Esophagus muscularis mucosa (tissue), 4 donors: ENCODE measurements at regions not wholly inside any gene's neighbourhood (a gene's known extent, or its start where the extent isn't known, plus 50 kb on each side); places are given as distances from the start of the nearest gene placed in this dataset.

ENCODE experiments used
- DNase-seq: peaks from one replicate; pipeline ENCODE4 v3.0.0-alpha.2; 2017; ENCODE audit errors: extremely low spot score
- H3K27ac ChIP-seq, 4 donors: fragments of 200-600 bp; sonication (generic); replicated peaks in 1 of 4; 1 replicate in 3 of 4; 2 replicates in 1 of 4; pipeline ENCODE4 v1.5.1; 2016 to 2019; ENCODE audit warnings: mild to moderate bottlenecking in 1 of 4
- H3K27me3 ChIP-seq, 4 donors: fragments of 200-600 bp; sonication (generic); one replicate each; pipeline versions ENCODE4 v1.5.1 to v1.6.0; 2016 to 2019
- H3K36me3 ChIP-seq, 4 donors: fragments of 200-600 bp; sonication (generic); one replicate each; pipeline ENCODE4 v1.5.1; 2016 to 2019
- H3K4me1 ChIP-seq, 4 donors: fragments of 200-600 bp; sonication (generic); one replicate each; pipeline ENCODE4 v1.5.1; 2016 to 2019
- H3K4me3 ChIP-seq, 4 donors: fragments of 200-600 bp; sonication (generic); 1 replicate in 2 of 4; 2 replicates in 2 of 4; pipeline ENCODE4 v1.5.1; 2016 to 2019; ENCODE audit warnings: mild to moderate bottlenecking in 4 of 4, moderate library complexity in 1 of 4
- H3K9me3 ChIP-seq, 4 donors: fragments of 200-600 bp; sonication (generic); 1 replicate in 3 of 4; 2 replicates in 1 of 4; pipeline ENCODE4 v1.5.1; 2016 to 2019
- EP300 ChIP-seq: sonication (generic); formaldehyde crosslinking; IDR thresholded peaks from one replicate; pipeline ENCODE4 v1.6.1; 2017; ENCODE audit warnings: antibody characterized with exemption
- POLR2A ChIP-seq: fragments of 450-650 bp; IDR thresholded peaks from one replicate; pipeline ENCODE4 v1.6.1; 2017; ENCODE audit warnings: antibody characterized with exemption, moderate library complexity, mild to moderate bottlenecking, low read depth
- POLR2AphosphoS5 ChIP-seq, 2 donors: sonication (generic); formaldehyde crosslinking; IDR thresholded peaks; one replicate each; pipeline ENCODE4 v1.6.1; 2017; ENCODE audit warnings: antibody characterized with exemption in 2 of 2
- WGBS: methylation state at CpG from one replicate; pipeline ENCODE4 v1.1.5; 2018; 5-methylcytosine and 5-hydroxymethylcytosine counted together
- intact Hi-C: fragments of 100-400 bp; cut with DNase I; formaldehyde crosslinking; loops from one replicate; pipeline ENCODE4 v1.15.1; 2023
- TF ChIP-seq, protein P1 (sequence below), 3 experiments: fragments of 200-600 bp in 2 of 3; fragments of 450-650 bp in 1 of 3; sonication (generic) in 2 of 3; IDR thresholded peaks; one replicate each; pipeline ENCODE4 v1.5.1; 2017 to 2019; ENCODE audit warnings: antibody characterized with exemption in 3 of 3, mild to moderate bottlenecking in 2 of 3, moderate library complexity in 1 of 3

DNA sequence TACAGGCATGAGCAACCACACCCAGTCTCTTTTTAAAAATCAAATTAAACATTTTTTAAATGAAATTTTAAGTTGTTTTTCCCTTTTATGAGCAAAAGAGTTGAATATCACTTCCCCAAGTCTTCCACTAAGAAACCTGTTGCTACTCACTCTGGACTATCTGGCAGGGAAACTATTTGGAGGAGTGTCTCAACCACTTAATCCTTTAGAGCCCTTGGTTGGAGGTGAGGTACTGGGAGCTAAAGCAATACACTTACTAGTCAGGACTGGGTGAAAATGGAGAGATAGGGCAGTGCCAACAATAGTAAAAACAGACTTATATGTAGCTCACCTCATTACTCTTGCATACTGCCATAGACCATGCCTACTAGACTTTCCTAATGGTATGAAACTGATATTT lies 135.5 kb downstream of the RND3 start:
- no peak overlapping the region for H3K4me3 ChIP-seq
- no peaks in the 10 kb centered on the region for H3K27me3 ChIP-seq
- intact Hi-C loops = no loop called here
- no peaks in the 10 kb centered on the region for H3K9me3 ChIP-seq
- no peaks in the 10 kb centered on the region for H3K36me3 ChIP-seq
- H3K4me1 ChIP-seq = no peaks in the 10 kb centered on the region
- no peak for DNase-seq
- no peak for TF ChIP-seq EP300
- no peak for TF ChIP-seq POLR2A
- no peak overlapping the region for H3K27ac ChIP-seq

DNA sequence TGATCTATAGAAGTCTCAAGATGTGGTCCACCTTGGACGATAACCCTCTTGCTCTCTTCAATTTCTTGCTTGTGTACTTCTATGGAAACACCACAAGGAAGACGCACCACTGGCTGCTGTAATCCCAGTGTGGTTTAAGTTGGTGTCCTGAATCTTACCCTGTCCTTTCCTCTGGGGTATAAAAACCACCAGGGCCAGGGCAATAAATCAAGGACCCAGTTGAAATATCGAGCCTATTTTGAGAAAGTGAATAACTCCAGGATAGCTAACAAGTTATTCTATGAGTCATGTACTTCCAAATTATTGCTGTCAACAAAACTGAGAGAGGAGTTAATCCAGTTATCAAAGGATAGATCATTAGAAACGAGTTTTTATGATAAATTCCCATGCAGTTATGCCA lies 137.0 kb downstream of the RND3 start:
- no peaks in the 10 kb centered on the region for H3K9me3 ChIP-seq
- intact Hi-C loops = no loop called here

DNA sequence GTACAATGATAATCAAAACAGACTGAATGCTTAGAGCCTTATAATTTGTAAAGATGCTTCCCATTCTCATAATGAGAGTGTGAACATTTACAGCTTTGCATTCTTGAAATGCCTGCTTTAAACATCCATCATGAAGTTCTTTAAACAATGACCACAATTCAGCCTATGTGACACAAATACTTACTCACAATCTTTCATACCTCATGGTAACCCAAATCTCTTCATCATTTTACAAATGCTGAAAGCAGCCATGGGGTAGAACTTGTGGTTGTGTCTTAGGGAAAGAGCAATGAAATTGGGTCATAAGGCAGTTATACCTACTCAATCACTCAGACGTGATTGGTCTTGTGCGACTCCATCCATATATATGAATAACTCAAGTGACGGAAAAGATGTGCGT lies 140.7 kb downstream of the RND3 start:
- H3K4me3 ChIP-seq = no peak overlapping the region
- WGBS = 96% methylated on average over 4 of the region's 4 CpGs
- no peaks in the 10 kb centered on the region for H3K27me3 ChIP-seq
- no peaks in the 10 kb centered on the region for H3K36me3 ChIP-seq
- intact Hi-C loops = no loop called here
- no peak for TF ChIP-seq POLR2A
- no peak for TF ChIP-seq EP300
- TF ChIP-seq, protein P1, sequence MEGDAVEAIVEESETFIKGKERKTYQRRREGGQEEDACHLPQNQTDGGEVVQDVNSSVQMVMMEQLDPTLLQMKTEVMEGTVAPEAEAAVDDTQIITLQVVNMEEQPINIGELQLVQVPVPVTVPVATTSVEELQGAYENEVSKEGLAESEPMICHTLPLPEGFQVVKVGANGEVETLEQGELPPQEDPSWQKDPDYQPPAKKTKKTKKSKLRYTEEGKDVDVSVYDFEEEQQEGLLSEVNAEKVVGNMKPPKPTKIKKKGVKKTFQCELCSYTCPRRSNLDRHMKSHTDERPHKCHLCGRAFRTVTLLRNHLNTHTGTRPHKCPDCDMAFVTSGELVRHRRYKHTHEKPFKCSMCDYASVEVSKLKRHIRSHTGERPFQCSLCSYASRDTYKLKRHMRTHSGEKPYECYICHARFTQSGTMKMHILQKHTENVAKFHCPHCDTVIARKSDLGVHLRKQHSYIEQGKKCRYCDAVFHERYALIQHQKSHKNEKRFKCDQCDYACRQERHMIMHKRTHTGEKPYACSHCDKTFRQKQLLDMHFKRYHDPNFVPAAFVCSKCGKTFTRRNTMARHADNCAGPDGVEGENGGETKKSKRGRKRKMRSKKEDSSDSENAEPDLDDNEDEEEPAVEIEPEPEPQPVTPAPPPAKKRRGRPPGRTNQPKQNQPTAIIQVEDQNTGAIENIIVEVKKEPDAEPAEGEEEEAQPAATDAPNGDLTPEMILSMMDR (IDR thresholded peaks at IDR 0.05) = no peak
- no peak for TF ChIP-seq POLR2AphosphoS5 (IDR thresholded peaks at IDR 0.05)
- no peaks in the 10 kb centered on the region for H3K9me3 ChIP-seq
- no peaks in the 10 kb centered on the region for H3K4me1 ChIP-seq
- no peak for DNase-seq
- H3K27ac ChIP-seq = no peak overlapping the region

More for the DNA sequence above, 137.0 kb downstream of the RND3 start:
- DNase-seq = no peak
- Histone ChIP-seq H3K4me3 (no peak overlapping the region), H3K27ac (no peak overlapping the region), H3K27me3 (no peaks in the 10 kb centered on the region), H3K4me1 (no peaks in the 10 kb centered on the region), H3K36me3 (no peaks in the 10 kb centered on the region)
- WGBS = 89% methylated on average over 4 of the region's 4 CpGs
- TF ChIP-seq POLR2A = no peak
- no peak for TF ChIP-seq EP300
- no peak for TF ChIP-seq POLR2AphosphoS5 (IDR thresholded peaks at IDR 0.05)
- TF ChIP-seq, protein P1 (IDR thresholded peaks at IDR 0.05) = no peak

DNA sequence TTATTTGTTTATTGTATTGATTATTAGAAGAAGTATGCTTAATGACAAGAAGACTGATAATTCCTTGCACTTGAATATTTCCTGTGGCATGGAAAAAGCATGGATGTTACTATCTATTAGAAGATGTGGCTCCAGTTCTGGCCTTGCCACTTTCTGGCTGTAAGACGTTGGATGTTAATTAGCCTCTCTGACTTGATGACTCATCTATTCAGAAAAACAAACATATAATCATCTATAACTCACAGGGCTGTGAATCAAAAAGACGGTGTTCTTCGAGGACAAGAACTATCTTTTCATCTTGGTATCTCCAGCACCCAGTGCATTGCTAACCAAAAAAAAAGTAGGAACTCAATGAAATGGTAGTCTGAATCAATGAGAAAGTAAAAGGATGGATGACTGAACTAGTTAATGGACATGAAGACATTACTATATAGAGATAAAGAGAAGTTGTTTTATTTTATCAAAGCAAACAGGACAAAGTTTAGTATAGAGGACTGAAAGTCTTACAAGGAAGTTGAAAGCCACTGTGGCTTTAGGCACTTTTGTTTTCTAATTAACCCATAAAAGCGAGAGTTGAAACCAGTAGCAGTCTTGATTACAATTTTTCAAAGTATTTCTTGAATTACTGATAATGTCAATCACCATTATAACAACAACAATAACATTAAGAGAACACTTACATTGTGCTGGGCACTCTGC lies 145.3 kb downstream of the RND3 start:
- DNase-seq = no peak
- intact Hi-C loops = no loop called here
- Histone ChIP-seq H3K4me1 (peaks cover 0 to 16% (median 8%) of the 10 kb centered on the region in 4 donors), H3K4me3 (no peak overlapping the region), H3K36me3 (no peaks in the 10 kb centered on the region), H3K27me3 (no peaks in the 10 kb centered on the region), H3K9me3 (no peaks in the 10 kb centered on the region), H3K27ac (no peak overlapping the region)
- TF ChIP-seq POLR2AphosphoS5 (IDR thresholded peaks at IDR 0.05) = no peak
- TF ChIP-seq, protein P1 (IDR thresholded peaks at IDR 0.05) = no peak
- TF ChIP-seq EP300 = no peak
- TF ChIP-seq POLR2A = no peak
- 89% methylated on average over 4 of the region's 4 CpGs for WGBS

DNA sequence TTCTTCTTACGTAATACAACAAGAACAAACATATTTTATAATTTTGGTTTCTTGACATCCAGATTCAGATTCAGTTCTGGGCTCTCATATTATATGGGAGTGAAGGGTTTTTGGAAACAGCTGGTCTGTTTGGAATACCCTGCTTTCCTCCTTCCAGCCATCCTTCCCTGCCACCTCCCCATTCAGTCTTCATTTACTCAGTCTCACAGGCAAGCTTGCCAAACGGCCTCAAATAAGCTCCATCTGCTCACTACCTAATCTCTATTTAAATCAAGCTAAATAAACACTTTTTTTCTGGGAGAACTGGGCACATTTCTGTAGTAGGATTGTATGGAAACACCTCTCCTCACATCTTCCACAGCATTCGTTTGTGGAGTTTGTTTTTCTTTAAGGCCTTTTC lies 147.5 kb downstream of the RND3 start:
- Histone ChIP-seq H3K27me3 (no peaks in the 10 kb centered on the region), H3K27ac (peak overlapping the region in 2 of 4 donors; percentile 3 to 26), H3K4me1 (peaks cover 0 to 16% (median 8%) of the 10 kb centered on the region in 4 donors), H3K9me3 (no peaks in the 10 kb centered on the region), H3K36me3 (no peaks in the 10 kb centered on the region), H3K4me3 (no peak overlapping the region)
- TF ChIP-seq POLR2A (no peak), EP300 (no peak), POLR2AphosphoS5 (IDR thresholded peaks at IDR 0.05) (no peak)
- TF ChIP-seq, protein P1 (IDR thresholded peaks at IDR 0.05) = no peak
- intact Hi-C loops = no loop called here
- DNase-seq = no peak
- WGBS = 31% methylated on average over 3 of the region's 3 CpGs
